ENCODE measurements at regions not wholly inside any gene's neighbourhood (a gene's known extent, or its start where the extent isn't known, plus 50 kb on each side); places are given as distances from the start of the nearest gene placed in this dataset.

- TF ChIP-seq, protein P1, sequence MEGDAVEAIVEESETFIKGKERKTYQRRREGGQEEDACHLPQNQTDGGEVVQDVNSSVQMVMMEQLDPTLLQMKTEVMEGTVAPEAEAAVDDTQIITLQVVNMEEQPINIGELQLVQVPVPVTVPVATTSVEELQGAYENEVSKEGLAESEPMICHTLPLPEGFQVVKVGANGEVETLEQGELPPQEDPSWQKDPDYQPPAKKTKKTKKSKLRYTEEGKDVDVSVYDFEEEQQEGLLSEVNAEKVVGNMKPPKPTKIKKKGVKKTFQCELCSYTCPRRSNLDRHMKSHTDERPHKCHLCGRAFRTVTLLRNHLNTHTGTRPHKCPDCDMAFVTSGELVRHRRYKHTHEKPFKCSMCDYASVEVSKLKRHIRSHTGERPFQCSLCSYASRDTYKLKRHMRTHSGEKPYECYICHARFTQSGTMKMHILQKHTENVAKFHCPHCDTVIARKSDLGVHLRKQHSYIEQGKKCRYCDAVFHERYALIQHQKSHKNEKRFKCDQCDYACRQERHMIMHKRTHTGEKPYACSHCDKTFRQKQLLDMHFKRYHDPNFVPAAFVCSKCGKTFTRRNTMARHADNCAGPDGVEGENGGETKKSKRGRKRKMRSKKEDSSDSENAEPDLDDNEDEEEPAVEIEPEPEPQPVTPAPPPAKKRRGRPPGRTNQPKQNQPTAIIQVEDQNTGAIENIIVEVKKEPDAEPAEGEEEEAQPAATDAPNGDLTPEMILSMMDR (IDR thresholded peaks at IDR 0.05) = no peak
- no peak for TF ChIP-seq POLR2A (IDR thresholded peaks at IDR 0.05)
These were observed 225.5 kb upstream of the PRICKLE1 start for GRCh38 chr12:42815068-42815467.

Measured in adrenal gland (tissue), 5 donors.